T-cell (primary cell): ENCODE measurements at regions not wholly inside any gene's neighbourhood (a gene's known extent, or its start where the extent isn't known, plus 50 kb on each side); places are given as distances from the start of the nearest gene placed in this dataset.

Source experiments
- ATAC-seq, 4 experiments: fragments of 200-7000 bp in 3 of 4; fragments of 150-1000 bp in 1 of 4; cut with Tn5 transposase; replicated peaks in 1 of 4; 1 replicate in 3 of 4; 2 replicates in 1 of 4; pipeline ENCODE4 v1.10.0; 2021; ENCODE audit warnings: moderate library complexity in 3 of 4, mild to moderate bottlenecking in 2 of 4, moderate number of reproducible peaks in 1 of 4
- CTCF ChIA-PET, 2 donors: fragments of 300-600 bp; sonication (Branson Sonifier 250); formaldehyde crosslinking; loops; one replicate each; lab custom pipeline; 2022; ENCODE audit warnings: antibody characterized with exemption in 2 of 2; lab: Charles Lee
- POLR2A ChIA-PET, 2 donors: fragments of 300-600 bp; sonication (Branson Sonifier 250); formaldehyde crosslinking; loops; one replicate each; lab custom pipeline; 2022; ENCODE audit warnings: antibody characterized with exemption in 2 of 2; lab: Charles Lee
- DNase-seq, 35 experiments: peaks; one replicate each; pipeline versions ENCODE4 v3.0.0 to v3.0.0-alpha.2; 2013 to 2023
- H3K27ac ChIP-seq: one replicate; pipeline ENCODE4 v1.5.1; 2013; ENCODE audit warnings: low read length
- H3K27me3 ChIP-seq, 2 experiments: replicated peaks in 1 of 2; 1 replicate in 1 of 2; 2 replicates in 1 of 2; pipeline versions ENCODE4 v1.6.1 to v1.7.0; 2013; ENCODE audit warnings: low read length in 1 of 2, mixed read lengths in 1 of 2; ENCODE audit not compliant: control insufficient read depth in 2 of 2, insufficient read depth in 2 of 2; ENCODE audit errors: extremely low read depth in 1 of 2
- H3K36me3 ChIP-seq, 2 donors: 1 replicate in 1 of 2; 2 replicates in 1 of 2; pipeline versions ENCODE4 v1.6.1 to v1.7.0; 2013; ENCODE audit warnings: low read length in 1 of 2; ENCODE audit not compliant: control insufficient read depth in 2 of 2, insufficient read depth in 1 of 2; ENCODE audit errors: extremely low read depth in 1 of 2
- H3K4me1 ChIP-seq, 2 experiments: 1 replicate in 1 of 2; 2 replicates in 1 of 2; pipeline versions ENCODE4 v1.6.1 to v1.7.0; 2013; ENCODE audit warnings: low read length in 2 of 2, mixed read lengths in 1 of 2; ENCODE audit not compliant: insufficient read depth in 2 of 2, control insufficient read depth in 1 of 2; ENCODE audit errors: extremely low read depth in 1 of 2
- H3K4me3 ChIP-seq, 2 donors: 1 replicate in 1 of 2; 2 replicates in 1 of 2; pipeline versions ENCODE4 v1.5.1 to v1.7.0; 2013; ENCODE audit warnings: mild to moderate bottlenecking in 2 of 2, low read length in 1 of 2, moderate library complexity in 1 of 2; ENCODE audit not compliant: control insufficient read depth in 1 of 2; ENCODE audit errors: extremely low read depth in 1 of 2
- H3K9me3 ChIP-seq: 2 replicates; pipeline ENCODE4 v1.7.0; 2013
- H3K27ac Mint-ChIP-seq, 2 donors: one replicate each; pipeline ENCODE4 v1.8.0; 2020 to 2021; ENCODE audit warnings: mild to moderate bottlenecking in 2 of 2, mixed read lengths in 2 of 2
- H3K27me3 Mint-ChIP-seq, 2 donors: one replicate each; pipeline ENCODE4 v1.8.0; 2021 to 2022; ENCODE audit warnings: mixed read lengths in 2 of 2
- H3K36me3 Mint-ChIP-seq: one replicate; pipeline ENCODE4 v1.8.0; 2021; ENCODE audit warnings: mixed read lengths
- H3K4me1 Mint-ChIP-seq, 3 donors: one replicate each; pipeline ENCODE4 v1.8.0; 2020 to 2022; ENCODE audit warnings: mixed read lengths in 3 of 3, mild to moderate bottlenecking in 1 of 3
- H3K4me3 Mint-ChIP-seq, 3 donors: one replicate each; pipeline ENCODE4 v1.8.0; 2020 to 2022; ENCODE audit warnings: mild to moderate bottlenecking in 3 of 3, mixed read lengths in 3 of 3, moderate library complexity in 3 of 3
- H3K9me3 Mint-ChIP-seq, 3 donors: one replicate each; pipeline ENCODE4 v1.8.0; 2020 to 2022; ENCODE audit warnings: mixed read lengths in 3 of 3
- WGBS: methylation state at CpG from one replicate; pipeline ENCODE4 v1.1.5; 2013; ENCODE audit warnings: missing lambda C conversion rate; ENCODE audit not compliant: insufficient coverage; 5-methylcytosine and 5-hydroxymethylcytosine counted together

- H3K27ac Mint-ChIP-seq: no peak overlapping the region
- peaks cover 3% of the 10 kb centered on the region for H3K36me3 Mint-ChIP-seq
- no peak for DNase-seq
- H3K4me1 Mint-ChIP-seq: peaks cover 0 to 7% (median 6%) of the 10 kb centered on the region in 3 donors
- no peak overlapping the region for H3K4me3 ChIP-seq
- no peak overlapping the region for H3K27ac ChIP-seq
- H3K27me3 ChIP-seq: peaks cover 0 to 17% of the 10 kb centered on the region in 2 experiments
- ATAC-seq: no peak
- H3K4me1 ChIP-seq: peaks cover 0 to 2% of the 10 kb centered on the region in 2 experiments
- no peak overlapping the region for H3K4me3 Mint-ChIP-seq
- no peaks in the 10 kb centered on the region for H3K9me3 ChIP-seq
- ChIA-PET POLR2A (no interaction called here), CTCF (no interaction called here)
- no peaks in the 10 kb centered on the region for H3K27me3 Mint-ChIP-seq
- H3K9me3 Mint-ChIP-seq: no peaks in the 10 kb centered on the region
- no peaks in the 10 kb centered on the region for H3K36me3 ChIP-seq
- 54% methylated on average over 9 of the region's 11 CpGs for WGBS
Measured at GRCh38 chr9:95822583-95823431, 52.7 kb upstream of the ERCC6L2 start.

- Mint-ChIP-seq H3K36me3 (peaks cover 3% of the 10 kb centered on the region), H3K27ac (no peak overlapping the region), H3K4me3 (no peak overlapping the region), H3K27me3 (no peaks in the 10 kb centered on the region), H3K9me3 (no peaks in the 10 kb centered on the region), H3K4me1 (peaks cover 0 to 7% (median 6%) of the 10 kb centered on the region in 3 donors)
- peaks cover 0 to 14% of the 10 kb centered on the region in 2 experiments for H3K27me3 ChIP-seq
- ATAC-seq: no peak
- no peaks in the 10 kb centered on the region for H3K36me3 ChIP-seq
- ChIA-PET POLR2A (no interaction called here), CTCF (no interaction called here)
- WGBS: 94% methylated on average over 3 of the region's 3 CpGs
- no peak for DNase-seq
- H3K4me1 ChIP-seq: peaks cover 0 to 2% of the 10 kb centered on the region in 2 experiments
- H3K4me3 ChIP-seq: no peak overlapping the region
- no peak overlapping the region for H3K27ac ChIP-seq
- no peaks in the 10 kb centered on the region for H3K9me3 ChIP-seq
Measured at GRCh38 chr9:95822015-95822414, 53.5 kb upstream of the ERCC6L2 start.

- CTCF ChIA-PET: no interaction called here
- Histone ChIP-seq H3K4me3 (no peak overlapping the region), H3K9me3 (no peaks in the 10 kb centered on the region), H3K4me1 (peaks cover 0 to 2% of the 10 kb centered on the region in 2 experiments), H3K36me3 (no peaks in the 10 kb centered on the region), H3K27me3 (peaks cover 0 to 8% of the 10 kb centered on the region in 2 experiments), H3K27ac (no peak overlapping the region)
- no peak overlapping the region for H3K4me3 Mint-ChIP-seq
- no peaks in the 10 kb centered on the region for H3K9me3 Mint-ChIP-seq
- H3K27me3 Mint-ChIP-seq: no peaks in the 10 kb centered on the region
- POLR2A ChIA-PET: no interaction called here
- peaks cover 0 to 7% (median 6%) of the 10 kb centered on the region in 3 donors for H3K4me1 Mint-ChIP-seq
- 100% methylated on average over 2 of the region's 8 CpGs for WGBS
- DNase-seq (no peak), ATAC-seq (no peak)
- H3K36me3 Mint-ChIP-seq: peaks cover 6% of the 10 kb centered on the region
- H3K27ac Mint-ChIP-seq: no peak overlapping the region
Measured at GRCh38 chr9:95820074-95820473, 55.4 kb upstream of the ERCC6L2 start.

GRCh38 chr9:95819636-95820035 lies 55.9 kb upstream of the ERCC6L2 start:
- peaks cover 0 to 2% of the 10 kb centered on the region in 2 experiments for H3K4me1 ChIP-seq
- WGBS: 86% methylated on average over 2 of the region's 10 CpGs
- no peaks in the 10 kb centered on the region for H3K9me3 ChIP-seq
- CTCF ChIA-PET: no interaction called here
- POLR2A ChIA-PET: no interaction called here
- H3K36me3 ChIP-seq: no peaks in the 10 kb centered on the region
- H3K36me3 Mint-ChIP-seq: peaks cover 10% of the 10 kb centered on the region
- no peak overlapping the region for H3K27ac Mint-ChIP-seq
- DNase-seq (no peak), ATAC-seq (no peak)
- H3K27ac ChIP-seq: no peak overlapping the region
- H3K4me1 Mint-ChIP-seq: peaks cover 0 to 7% (median 6%) of the 10 kb centered on the region in 3 donors
- no peaks in the 10 kb centered on the region for H3K9me3 Mint-ChIP-seq
- no peak overlapping the region for H3K4me3 ChIP-seq
- no peak overlapping the region for H3K4me3 Mint-ChIP-seq
- peaks cover 0 to 7% of the 10 kb centered on the region in 2 experiments for H3K27me3 ChIP-seq
- H3K27me3 Mint-ChIP-seq: no peaks in the 10 kb centered on the region

- CTCF ChIA-PET: no interaction called here
Measured at GRCh38 chr9:95817205-95817604, 58.3 kb upstream of the ERCC6L2 start.

GRCh38 chr9:95816716-95817115 lies 58.8 kb upstream of the ERCC6L2 start:
- Histone ChIP-seq H3K9me3 (no peaks in the 10 kb centered on the region), H3K27ac (no peak overlapping the region), H3K36me3 (no peaks in the 10 kb centered on the region), H3K4me1 (no peaks in the 10 kb centered on the region), H3K4me3 (no peak overlapping the region), H3K27me3 (peaks cover 0 to 7% of the 10 kb centered on the region in 2 experiments)
- Mint-ChIP-seq H3K36me3 (peaks cover 16% of the 10 kb centered on the region), H3K27me3 (no peaks in the 10 kb centered on the region), H3K9me3 (no peaks in the 10 kb centered on the region), H3K4me3 (no peak overlapping the region), H3K27ac (no peak overlapping the region), H3K4me1 (no peaks in the 10 kb centered on the region)
- DNase-seq (no peak), ATAC-seq (no peak)
- ChIA-PET POLR2A (no interaction called here), CTCF (no interaction called here)
- WGBS: 83% methylated on average over 2 of the region's 5 CpGs

More at GRCh38 chr9:95817205-95817604, 58.3 kb upstream of the ERCC6L2 start:
- Histone ChIP-seq H3K9me3 (no peaks in the 10 kb centered on the region), H3K27ac (no peak overlapping the region), H3K4me1 (no peaks in the 10 kb centered on the region), H3K27me3 (peaks cover 0 to 7% of the 10 kb centered on the region in 2 experiments), H3K36me3 (no peaks in the 10 kb centered on the region), H3K4me3 (no peak overlapping the region)
- H3K4me3 Mint-ChIP-seq: no peak overlapping the region
- H3K27me3 Mint-ChIP-seq: no peaks in the 10 kb centered on the region
- ATAC-seq (no peak), DNase-seq (no peak)
- no peak overlapping the region for H3K27ac Mint-ChIP-seq
- H3K9me3 Mint-ChIP-seq: no peaks in the 10 kb centered on the region
- POLR2A ChIA-PET: no interaction called here
- peaks cover 0 to under 1% (median 0%) of the 10 kb centered on the region in 3 donors for H3K4me1 Mint-ChIP-seq
- peaks cover 16% of the 10 kb centered on the region for H3K36me3 Mint-ChIP-seq
- 90% methylated on average over 3 of the region's 6 CpGs for WGBS
